HG03469 (cell line): ENCODE measurements at regions not wholly inside any gene's neighbourhood (a gene's known extent, or its start where the extent isn't known, plus 50 kb on each side); places are given as distances from the start of the nearest gene placed in this dataset.
"Not testable (repeated sequence)": the region's sequence is repeated elsewhere in the genome, so short reads cannot be mapped to it uniquely, and the experiment has no call there.

ENCODE experiments used
- ATAC-seq: cut with Tn5 transposase; IDR thresholded peaks from one replicate; pipeline ENCODE4 v1.9.1; 2021; ENCODE audit warnings: mild to moderate bottlenecking, moderate library complexity, moderate number of reproducible peaks; ENCODE audit not compliant: unreplicated experiment

GRCh38 chr6:26257272-26257671 is 107.7 kb upstream of the BTN3A2 start:
- no peak for ATAC-seq

GRCh38 chr6:26258212-26258977 is 106.6 kb upstream of the BTN3A2 start:
- no peak for ATAC-seq

- no peak for ATAC-seq
Observed at GRCh38 chr6:26260110-26260637, 104.8 kb upstream of the BTN3A2 start.

- no peak for ATAC-seq
Observed at GRCh38 chr6:26260725-26261490, 104.1 kb upstream of the BTN3A2 start.

- no peak for ATAC-seq
Observed at GRCh38 chr6:26264547-26264946, 100.5 kb upstream of the BTN3A2 start.

GRCh38 chr6:26267083-26267589 is 97.9 kb upstream of the BTN3A2 start:
- no peak for ATAC-seq

- no peak for ATAC-seq
Observed at GRCh38 chr6:26268659-26269402, 96.2 kb upstream of the BTN3A2 start.

- no peak for ATAC-seq
Observed at GRCh38 chr6:26269531-26270485, 95.2 kb upstream of the BTN3A2 start.

GRCh38 chr6:26270486-26270861 is 94.5 kb upstream of the BTN3A2 start:
- ATAC-seq, result no peak

GRCh38 chr6:26270903-26271667 is 93.9 kb upstream of the BTN3A2 start:
- no peak for ATAC-seq

GRCh38 chr6:26271668-26272024 is 93.4 kb upstream of the BTN3A2 start:
- ATAC-seq, result no peak

GRCh38 chr6:26272171-26272637 is 92.8 kb upstream of the BTN3A2 start:
- ATAC-seq, result peak; percentile 3

GRCh38 chr6:26273673-26274588 is 91.1 kb upstream of the BTN3A2 start:
- no peak for ATAC-seq

GRCh38 chr6:26275663-26276062 is 89.3 kb upstream of the BTN3A2 start:
- ATAC-seq, result no peak

GRCh38 chr6:26276841-26277648 is 88.0 kb upstream of the BTN3A2 start:
- no peak for ATAC-seq

GRCh38 chr6:26278536-26278935 is 86.5 kb upstream of the BTN3A2 start:
- ATAC-seq, result no peak

GRCh38 chr6:26279371-26279770 is 85.6 kb upstream of the BTN3A2 start:
- not testable (repeated sequence) for ATAC-seq
